ENCODE measurements at regions not wholly inside any gene's neighbourhood (a gene's known extent, or its start where the extent isn't known, plus 50 kb on each side); places are given as distances from the start of the nearest gene placed in this dataset.

GRCh38 chr22:27626675-27627443 lies 174.7 kb downstream of the MN1 start:
- TF ChIP-seq CTCF (IDR thresholded peaks at IDR 0.05), result no peak
- no peak for TF ChIP-seq EP300 (IDR thresholded peaks at IDR 0.05)
- no peak for TF ChIP-seq POLR2A (IDR thresholded peaks at IDR 0.05)
